Left renal pelvis (tissue), 4 donors: ENCODE measurements at regions not wholly inside any gene's neighbourhood (a gene's known extent, or its start where the extent isn't known, plus 50 kb on each side); places are given as distances from the start of the nearest gene placed in this dataset.

ENCODE experiments used
- DNase-seq, 4 donors: peaks; one replicate each; pipeline ENCODE4 v3.0.0-alpha.2; 2013; ENCODE audit warnings: low read depth in 4 of 4, low spot score in 3 of 4

- DNase-seq = no peak
These were observed 1215.6 kb downstream of the EFNB2 start for GRCh38 chr13:105319875-105320274.

GRCh38 chr13:105316731-105317130 lies 1218.7 kb downstream of the EFNB2 start:
- no peak for DNase-seq

- DNase-seq = no peak
These were observed 1222.6 kb downstream of the EFNB2 start for GRCh38 chr13:105312906-105313305.

- no peak for DNase-seq
These were observed 1224.4 kb downstream of the EFNB2 start for GRCh38 chr13:105311094-105311493.

- no peak for DNase-seq
These were observed 1227.7 kb downstream of the EFNB2 start for GRCh38 chr13:105307776-105308175.

GRCh38 chr13:105297839-105298238 lies 1237.6 kb downstream of the EFNB2 start:
- DNase-seq = no peak

- no peak for DNase-seq
These were observed 1243.5 kb downstream of the EFNB2 start for GRCh38 chr13:105291987-105292386.

GRCh38 chr13:105290596-105290995 lies 1244.9 kb downstream of the EFNB2 start:
- no peak for DNase-seq

- DNase-seq = no peak
These were observed 1249.9 kb downstream of the EFNB2 start for GRCh38 chr13:105285526-105285925.

- peak in 1 of 4 donors; percentile 8 for DNase-seq
These were observed 1252.8 kb downstream of the EFNB2 start for GRCh38 chr13:105282406-105283285.

GRCh38 chr13:105278943-105279381 lies 1256.5 kb downstream of the EFNB2 start:
- DNase-seq = no peak

GRCh38 chr13:105276571-105276970 lies 1258.9 kb downstream of the EFNB2 start:
- no peak for DNase-seq

- no peak for DNase-seq
These were observed 1261.7 kb downstream of the EFNB2 start for GRCh38 chr13:105273665-105274222.

GRCh38 chr13:105272660-105273631 lies 1262.5 kb downstream of the EFNB2 start:
- DNase-seq = no peak

GRCh38 chr13:105266615-105267014 lies 1268.8 kb downstream of the EFNB2 start:
- no peak for DNase-seq

- DNase-seq = no peak
These were observed 1272.9 kb downstream of the EFNB2 start for GRCh38 chr13:105262579-105262978.

GRCh38 chr13:105259426-105259825 lies 1276.0 kb downstream of the EFNB2 start:
- DNase-seq = no peak

GRCh38 chr13:105255472-105255871 lies 1280.0 kb downstream of the EFNB2 start:
- no peak for DNase-seq

GRCh38 chr13:105251293-105251692 lies 1284.2 kb downstream of the EFNB2 start:
- DNase-seq = no peak

- DNase-seq = no peak
These were observed 1287.6 kb downstream of the EFNB2 start for GRCh38 chr13:105247830-105248229.

- DNase-seq = no peak
These were observed 1295.1 kb downstream of the EFNB2 start for GRCh38 chr13:105240371-105240770.
